ENCODE measurements at regions not wholly inside any gene's neighbourhood (a gene's known extent, or its start where the extent isn't known, plus 50 kb on each side); places are given as distances from the start of the nearest gene placed in this dataset.

DNA sequence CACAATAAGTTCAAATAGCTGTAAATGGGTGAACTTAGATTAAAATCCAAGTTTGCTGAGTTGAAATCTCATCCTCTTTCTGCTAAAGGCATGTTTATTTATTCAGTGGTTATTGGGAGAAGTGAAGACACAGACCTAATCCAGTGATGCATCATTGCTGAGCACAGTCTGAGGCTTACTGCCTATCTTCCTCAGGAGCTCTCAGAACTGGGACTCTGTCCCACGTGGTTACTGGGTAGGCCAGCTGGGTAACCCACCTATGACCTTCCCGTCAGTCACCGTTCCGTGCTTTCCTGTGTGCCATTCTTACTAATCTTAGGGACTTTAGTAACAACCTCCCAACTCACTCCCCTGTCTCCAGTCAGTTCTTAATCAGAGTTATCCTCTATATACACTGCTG lies 226.8 kb upstream of the ATP10B start:
- H3K27me3 ChIP-seq (ENCODE audit: control insufficient read depth, insufficient read depth, low read length), result no peaks in the 10 kb centered on the region
- TF ChIP-seq, protein P1, sequence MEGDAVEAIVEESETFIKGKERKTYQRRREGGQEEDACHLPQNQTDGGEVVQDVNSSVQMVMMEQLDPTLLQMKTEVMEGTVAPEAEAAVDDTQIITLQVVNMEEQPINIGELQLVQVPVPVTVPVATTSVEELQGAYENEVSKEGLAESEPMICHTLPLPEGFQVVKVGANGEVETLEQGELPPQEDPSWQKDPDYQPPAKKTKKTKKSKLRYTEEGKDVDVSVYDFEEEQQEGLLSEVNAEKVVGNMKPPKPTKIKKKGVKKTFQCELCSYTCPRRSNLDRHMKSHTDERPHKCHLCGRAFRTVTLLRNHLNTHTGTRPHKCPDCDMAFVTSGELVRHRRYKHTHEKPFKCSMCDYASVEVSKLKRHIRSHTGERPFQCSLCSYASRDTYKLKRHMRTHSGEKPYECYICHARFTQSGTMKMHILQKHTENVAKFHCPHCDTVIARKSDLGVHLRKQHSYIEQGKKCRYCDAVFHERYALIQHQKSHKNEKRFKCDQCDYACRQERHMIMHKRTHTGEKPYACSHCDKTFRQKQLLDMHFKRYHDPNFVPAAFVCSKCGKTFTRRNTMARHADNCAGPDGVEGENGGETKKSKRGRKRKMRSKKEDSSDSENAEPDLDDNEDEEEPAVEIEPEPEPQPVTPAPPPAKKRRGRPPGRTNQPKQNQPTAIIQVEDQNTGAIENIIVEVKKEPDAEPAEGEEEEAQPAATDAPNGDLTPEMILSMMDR (IDR thresholded peaks at IDR 0.05; ENCODE audit: low read depth, low read length), result no peak
- H3K4me3 ChIP-seq (ENCODE audit: low read depth, low read length), result no peak overlapping the region
- no peak for DNase-seq (ENCODE audit: low read depth, low spot score)
- H3K27ac ChIP-seq (ENCODE audit: low read depth, low read length), result no peak overlapping the region
- H3K9me3 ChIP-seq (ENCODE audit: control insufficient read depth, insufficient read depth, low read length), result no peaks in the 10 kb centered on the region
- ChIA-PET POLR2A (no interaction called here), CTCF (no interaction called here)

DNA sequence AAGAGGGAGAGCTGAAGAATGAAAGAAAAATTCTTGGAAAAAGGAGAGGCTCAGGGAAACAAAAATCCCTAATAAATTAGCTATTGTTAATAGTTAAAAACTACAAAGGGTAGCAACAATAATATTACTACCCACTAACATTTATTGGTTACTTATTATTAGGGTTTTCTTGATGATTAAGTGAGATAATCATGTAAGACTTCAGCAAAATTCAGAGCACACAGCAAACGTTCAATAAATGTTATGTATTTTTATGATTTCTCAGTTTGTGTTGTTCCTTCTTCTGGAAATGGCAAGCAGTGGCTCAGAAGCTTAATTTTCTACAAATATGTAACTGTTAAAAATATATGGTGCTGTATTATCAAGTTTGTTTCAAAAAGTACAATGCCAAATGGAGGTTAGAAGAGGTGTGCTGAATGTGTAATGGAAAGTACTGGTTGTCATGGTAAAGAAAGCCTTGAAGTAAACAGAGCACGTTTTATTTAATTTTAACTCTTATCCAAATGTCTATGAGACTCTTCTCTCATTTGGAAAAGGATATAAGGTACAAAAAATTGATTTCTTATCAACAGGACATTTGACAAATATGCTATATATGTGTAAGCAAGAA lies 226.0 kb upstream of the ATP10B start:
- CTCF ChIA-PET, result no interaction called here
- TF ChIP-seq, protein P1 (IDR thresholded peaks at IDR 0.05; ENCODE audit: low read depth, low read length), result no peak
- POLR2A ChIA-PET, result no interaction called here
- Histone ChIP-seq H3K27me3 (ENCODE audit: control insufficient read depth, insufficient read depth, low read length) (no peaks in the 10 kb centered on the region), H3K9me3 (ENCODE audit: control insufficient read depth, insufficient read depth, low read length) (no peaks in the 10 kb centered on the region), H3K27ac (ENCODE audit: low read depth, low read length) (no peak overlapping the region), H3K4me3 (ENCODE audit: low read depth, low read length) (no peak overlapping the region)
- DNase-seq (ENCODE audit: low read depth, low spot score), result no peak

DNA sequence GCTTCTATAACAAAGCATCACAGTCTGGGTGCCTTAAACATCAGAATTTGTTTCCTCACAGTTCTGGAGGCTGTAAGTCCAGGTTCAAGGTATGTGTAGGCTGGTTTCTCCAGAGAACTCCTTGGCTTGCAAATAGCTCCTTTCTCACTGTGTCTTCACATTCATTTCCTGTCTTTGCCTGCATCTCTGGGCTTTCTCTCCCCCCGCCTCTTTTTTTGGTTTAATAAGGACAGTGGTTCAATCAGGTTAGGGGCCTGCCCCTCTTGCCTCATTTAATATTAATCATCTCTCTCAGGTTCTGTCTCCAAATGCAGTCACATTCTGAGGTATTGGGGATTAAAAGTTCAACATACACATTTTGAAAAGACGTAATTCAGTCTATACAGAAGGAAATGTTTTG lies 225.5 kb upstream of the ATP10B start:
- DNase-seq (ENCODE audit: low read depth, low spot score), result no peak
- POLR2A ChIA-PET, result no interaction called here
- no peak overlapping the region for H3K4me3 ChIP-seq (ENCODE audit: low read depth, low read length)
- H3K27ac ChIP-seq (ENCODE audit: low read depth, low read length), result no peak overlapping the region
- no peaks in the 10 kb centered on the region for H3K27me3 ChIP-seq (ENCODE audit: control insufficient read depth, insufficient read depth, low read length)
- H3K9me3 ChIP-seq (ENCODE audit: control insufficient read depth, insufficient read depth, low read length), result no peaks in the 10 kb centered on the region
- TF ChIP-seq, protein P1 (IDR thresholded peaks at IDR 0.05; ENCODE audit: low read depth, low read length), result no peak
- CTCF ChIA-PET, result no interaction called here

DNA sequence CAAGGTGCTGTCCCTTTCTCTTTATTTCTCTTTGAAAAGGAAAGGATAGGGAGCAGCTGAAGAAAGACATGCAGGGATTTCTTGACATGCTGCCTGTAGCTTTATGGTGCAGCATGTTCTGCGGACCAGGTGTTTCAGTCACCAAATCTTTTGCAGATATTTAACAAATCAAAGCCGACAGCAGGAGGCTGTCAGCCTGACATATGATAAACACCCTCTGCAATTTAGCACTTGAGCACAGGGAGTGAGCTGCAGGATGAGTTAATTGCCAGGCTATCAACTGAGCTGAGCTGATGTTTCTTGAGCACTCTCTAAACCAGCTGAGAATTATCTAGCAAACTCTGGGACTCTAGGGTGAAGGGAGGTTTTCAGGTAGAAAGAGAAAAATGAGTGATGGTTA lies 212.8 kb upstream of the ATP10B start:
- H3K27me3 ChIP-seq (ENCODE audit: control insufficient read depth, insufficient read depth, low read length), result peaks cover 3% of the 10 kb centered on the region
- POLR2A ChIA-PET, result no interaction called here
- TF ChIP-seq, protein P1 (IDR thresholded peaks at IDR 0.05; ENCODE audit: low read depth, low read length), result no peak
- H3K9me3 ChIP-seq (ENCODE audit: control insufficient read depth, insufficient read depth, low read length), result no peaks in the 10 kb centered on the region
- H3K4me3 ChIP-seq (ENCODE audit: low read depth, low read length), result no peak overlapping the region
- no peak for DNase-seq (ENCODE audit: low read depth, low spot score)
- CTCF ChIA-PET, result no interaction called here
- H3K27ac ChIP-seq (ENCODE audit: low read depth, low read length), result no peak overlapping the region

DNA sequence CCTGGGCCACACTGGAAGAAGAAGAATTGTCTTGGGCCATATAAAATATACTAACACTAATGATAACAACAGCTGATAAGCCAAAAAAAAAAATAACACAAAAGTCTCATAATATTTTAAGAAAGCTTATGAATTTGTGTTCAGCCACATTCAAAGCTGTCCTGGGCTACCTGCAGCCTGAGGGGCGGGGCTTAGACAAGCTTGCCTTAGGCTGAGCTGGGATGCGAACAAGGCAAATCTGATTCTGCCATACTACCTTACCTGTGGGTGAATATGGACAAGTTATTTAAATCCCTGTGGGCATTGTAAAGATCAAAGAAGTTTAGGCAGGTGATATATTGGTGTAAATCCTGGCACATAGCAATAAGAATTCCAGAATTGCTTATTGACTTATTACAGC lies 212.3 kb upstream of the ATP10B start:
- TF ChIP-seq, protein P1 (IDR thresholded peaks at IDR 0.05; ENCODE audit: low read depth, low read length), result no peak
- CTCF ChIA-PET, result no interaction called here
- Histone ChIP-seq H3K4me3 (ENCODE audit: low read depth, low read length) (no peak overlapping the region), H3K27me3 (ENCODE audit: control insufficient read depth, insufficient read depth, low read length) (peaks cover 3% of the 10 kb centered on the region), H3K9me3 (ENCODE audit: control insufficient read depth, insufficient read depth, low read length) (no peaks in the 10 kb centered on the region), H3K27ac (ENCODE audit: low read depth, low read length) (no peak overlapping the region)
- POLR2A ChIA-PET, result no interaction called here
- no peak for DNase-seq (ENCODE audit: low read depth, low spot score)
